Activated B cell treated with CpG ODN at 0.5 μM for 24 hours (primary cell): ENCODE measurements at regions not wholly inside any gene's neighbourhood (a gene's known extent, or its start where the extent isn't known, plus 50 kb on each side); places are given as distances from the start of the nearest gene placed in this dataset.

Experiments
- ATAC-seq: fragments of 200-7000 bp; cut with Tn5 transposase; one replicate; pipeline ENCODE4 v1.10.0; 2021; ENCODE audit warnings: low read depth, mild to moderate bottlenecking, moderate library complexity
- CTCF ChIA-PET: fragments of 350-600 bp; sonication (Branson Sonifier 250); formaldehyde crosslinking; loops from one replicate; lab custom pipeline; 2021; ENCODE audit warnings: antibody characterized with exemption; lab: Charles Lee
- POLR2A ChIA-PET: fragments of 350-600 bp; sonication (Branson Sonifier 250); formaldehyde crosslinking; loops from one replicate; lab custom pipeline; 2021; ENCODE audit warnings: antibody characterized with exemption; lab: Charles Lee
- DNase-seq: peaks from one replicate; pipeline ENCODE4 v3.0.0; 2022
- H3K27ac Mint-ChIP-seq: one replicate; pipeline ENCODE4 v1.8.0; 2020; ENCODE audit warnings: mixed read lengths
- H3K27me3 Mint-ChIP-seq: one replicate; pipeline ENCODE4 v1.8.0; 2021; ENCODE audit warnings: mixed read lengths
- H3K36me3 Mint-ChIP-seq: one replicate; pipeline ENCODE4 v1.8.0; 2021; ENCODE audit warnings: low read depth, mixed read lengths
- H3K4me1 Mint-ChIP-seq: one replicate; pipeline ENCODE4 v1.8.0; 2021; ENCODE audit warnings: mixed read lengths
- H3K4me3 Mint-ChIP-seq: one replicate; pipeline ENCODE4 v1.8.0; 2020; ENCODE audit warnings: mild to moderate bottlenecking, mixed read lengths
- H3K9me3 Mint-ChIP-seq: one replicate; pipeline ENCODE4 v1.8.0; 2020; ENCODE audit warnings: mixed read lengths
- intact Hi-C: fragments of 100-400 bp; cut with micrococcal nuclease; formaldehyde crosslinking; loops from one replicate; pipeline ENCODE4 v1.15.1; 2024
- TF ChIP-seq, protein P1 (sequence below): fragments of 200-600 bp; IDR thresholded peaks from one replicate; pipeline ENCODE4 v1.8.0; 2022; ENCODE audit warnings: antibody characterized with exemption, mild to moderate bottlenecking

DNA sequence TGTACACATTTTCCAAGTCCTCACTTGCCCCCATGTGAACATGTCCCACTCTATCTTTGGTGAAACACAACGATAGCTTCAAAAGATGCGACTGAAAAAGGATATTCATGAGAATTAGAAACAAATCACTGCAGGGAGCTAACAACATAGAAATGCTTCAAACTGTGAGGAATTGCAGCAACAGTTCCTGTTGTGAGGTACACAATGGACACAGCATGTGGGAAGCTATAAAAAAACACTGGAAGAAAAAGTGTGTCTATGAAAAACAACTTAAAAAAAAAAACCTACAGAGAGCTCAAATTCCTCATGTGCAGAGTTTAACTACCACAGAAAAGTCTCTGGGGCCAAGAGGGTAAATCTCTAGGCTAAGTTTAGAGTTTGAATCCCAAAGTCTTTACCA lies 51.6 kb upstream of the BLTP1 start:
- ChIA-PET POLR2A (no interaction called here), CTCF (no interaction called here)
- Mint-ChIP-seq H3K9me3 (no peaks in the 10 kb centered on the region), H3K4me3 (no peak overlapping the region), H3K27me3 (peaks cover 10% of the 10 kb centered on the region), H3K36me3 (no peaks in the 10 kb centered on the region), H3K27ac (no peak overlapping the region), H3K4me1 (no peaks in the 10 kb centered on the region)
- ATAC-seq (no peak), DNase-seq (no peak)
- intact Hi-C loops, result no loop called here
- TF ChIP-seq, protein P1, sequence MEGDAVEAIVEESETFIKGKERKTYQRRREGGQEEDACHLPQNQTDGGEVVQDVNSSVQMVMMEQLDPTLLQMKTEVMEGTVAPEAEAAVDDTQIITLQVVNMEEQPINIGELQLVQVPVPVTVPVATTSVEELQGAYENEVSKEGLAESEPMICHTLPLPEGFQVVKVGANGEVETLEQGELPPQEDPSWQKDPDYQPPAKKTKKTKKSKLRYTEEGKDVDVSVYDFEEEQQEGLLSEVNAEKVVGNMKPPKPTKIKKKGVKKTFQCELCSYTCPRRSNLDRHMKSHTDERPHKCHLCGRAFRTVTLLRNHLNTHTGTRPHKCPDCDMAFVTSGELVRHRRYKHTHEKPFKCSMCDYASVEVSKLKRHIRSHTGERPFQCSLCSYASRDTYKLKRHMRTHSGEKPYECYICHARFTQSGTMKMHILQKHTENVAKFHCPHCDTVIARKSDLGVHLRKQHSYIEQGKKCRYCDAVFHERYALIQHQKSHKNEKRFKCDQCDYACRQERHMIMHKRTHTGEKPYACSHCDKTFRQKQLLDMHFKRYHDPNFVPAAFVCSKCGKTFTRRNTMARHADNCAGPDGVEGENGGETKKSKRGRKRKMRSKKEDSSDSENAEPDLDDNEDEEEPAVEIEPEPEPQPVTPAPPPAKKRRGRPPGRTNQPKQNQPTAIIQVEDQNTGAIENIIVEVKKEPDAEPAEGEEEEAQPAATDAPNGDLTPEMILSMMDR, result no peak

DNA sequence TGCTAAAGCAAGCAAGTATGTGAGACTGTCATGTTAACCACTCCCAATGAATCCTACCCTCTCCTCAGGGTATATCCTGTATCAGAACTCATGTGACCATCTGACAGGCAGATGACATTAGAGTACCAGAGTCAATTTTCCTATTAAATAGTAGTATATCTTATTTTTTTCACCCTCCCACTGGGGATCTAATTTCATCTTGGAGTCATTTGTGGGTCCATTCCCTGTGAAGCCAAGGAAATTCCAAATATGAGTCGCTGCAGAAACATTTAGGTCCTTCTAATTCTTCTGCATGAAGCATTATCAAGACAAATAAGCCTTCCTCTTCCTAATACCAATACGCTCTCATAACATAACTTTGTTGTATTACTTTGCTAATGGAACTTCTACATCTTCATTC lies 52.2 kb upstream of the BLTP1 start:
- H3K4me3 Mint-ChIP-seq, result no peak overlapping the region
- ATAC-seq (no peak), DNase-seq (no peak)
- H3K4me1 Mint-ChIP-seq, result no peaks in the 10 kb centered on the region
- peaks cover 10% of the 10 kb centered on the region for H3K27me3 Mint-ChIP-seq
- H3K36me3 Mint-ChIP-seq, result no peaks in the 10 kb centered on the region
- ChIA-PET CTCF (no interaction called here), POLR2A (no interaction called here)
- no peak overlapping the region for H3K27ac Mint-ChIP-seq
- H3K9me3 Mint-ChIP-seq, result no peaks in the 10 kb centered on the region
- TF ChIP-seq, protein P1, result no peak
- intact Hi-C loops, result no loop called here

DNA sequence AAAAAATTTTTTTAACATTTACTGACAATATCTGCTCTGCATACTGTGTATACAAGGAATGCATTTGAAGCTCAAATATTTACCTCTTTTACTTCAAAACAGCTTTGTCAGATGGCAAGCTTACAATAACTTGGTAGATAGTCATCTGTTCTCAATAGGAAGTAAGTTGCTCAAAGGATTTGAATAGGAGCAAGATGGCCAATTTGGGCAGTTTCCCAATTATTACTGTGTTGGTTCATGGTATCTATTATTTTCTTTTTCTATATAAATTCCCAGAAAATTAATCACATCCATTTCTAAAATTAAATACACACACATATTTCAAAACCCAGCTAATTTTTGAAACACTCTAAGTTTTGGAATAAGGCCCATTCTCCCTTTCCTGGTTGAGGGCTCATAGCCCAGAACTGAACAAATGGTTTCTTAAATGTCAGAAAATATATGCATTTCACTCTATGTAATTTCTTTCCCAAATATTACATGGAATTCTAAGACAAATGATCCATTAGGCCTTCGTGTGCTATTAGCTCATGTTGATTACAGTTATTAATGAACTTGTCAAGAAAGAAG lies 60.2 kb upstream of the BLTP1 start:
- TF ChIP-seq, protein P1, result no peak
- no peaks in the 10 kb centered on the region for H3K4me1 Mint-ChIP-seq
- DNase-seq (no peak), ATAC-seq (no peak)
- H3K4me3 Mint-ChIP-seq, result no peak overlapping the region
- peaks cover 7% of the 10 kb centered on the region for H3K27me3 Mint-ChIP-seq
- no peaks in the 10 kb centered on the region for H3K9me3 Mint-ChIP-seq
- ChIA-PET POLR2A (no interaction called here), CTCF (no interaction called here)
- intact Hi-C loops, result no loop called here
- no peaks in the 10 kb centered on the region for H3K36me3 Mint-ChIP-seq
- H3K27ac Mint-ChIP-seq, result no peak overlapping the region

DNA sequence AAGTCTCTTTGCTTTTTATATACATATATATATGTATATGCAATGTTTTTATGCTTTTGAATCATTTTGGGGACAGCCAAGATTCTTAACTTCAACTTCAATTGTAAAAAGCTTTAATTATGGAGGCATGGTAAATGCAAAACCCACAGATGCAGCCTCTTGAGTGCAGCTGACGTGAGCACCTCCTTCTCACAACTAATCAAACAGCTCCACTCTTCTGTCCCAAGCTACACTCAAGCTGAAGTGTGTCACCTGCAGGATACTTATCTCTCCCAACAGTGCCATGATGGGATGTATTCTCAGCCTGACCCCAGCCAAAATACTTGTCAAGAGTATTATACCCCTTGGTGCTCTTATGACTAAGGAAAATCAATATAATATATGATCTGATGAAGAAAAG lies 60.7 kb upstream of the BLTP1 start:
- ChIA-PET POLR2A (no interaction called here), CTCF (no interaction called here)
- H3K4me1 Mint-ChIP-seq, result no peaks in the 10 kb centered on the region
- H3K27ac Mint-ChIP-seq, result no peak overlapping the region
- ATAC-seq, result no peak
- intact Hi-C loops, result no loop called here
- peaks cover 7% of the 10 kb centered on the region for H3K27me3 Mint-ChIP-seq
- H3K4me3 Mint-ChIP-seq, result no peak overlapping the region
- DNase-seq, result no peak
- TF ChIP-seq, protein P1, result no peak
- no peaks in the 10 kb centered on the region for H3K9me3 Mint-ChIP-seq
- H3K36me3 Mint-ChIP-seq, result no peaks in the 10 kb centered on the region

DNA sequence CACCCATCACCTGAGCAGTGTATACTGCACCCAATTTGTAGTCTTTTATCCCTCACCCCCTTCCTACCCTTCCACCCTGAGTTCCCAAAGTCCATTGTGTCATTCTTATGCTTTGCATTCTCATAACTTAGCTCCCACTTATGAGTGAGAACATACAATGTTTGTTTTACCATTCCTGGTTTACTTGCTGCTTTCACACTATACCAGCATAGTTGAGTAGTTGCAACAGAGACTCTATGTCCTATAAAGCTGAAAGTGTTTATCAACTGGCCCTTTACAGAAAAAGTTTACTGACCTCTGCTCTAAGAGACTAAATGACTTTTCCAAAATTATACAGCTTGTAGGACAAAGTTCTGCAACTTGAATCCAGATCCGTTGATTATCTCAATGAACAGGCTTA lies 61.1 kb upstream of the BLTP1 start:
- no peak overlapping the region for H3K27ac Mint-ChIP-seq
- DNase-seq, result no peak

More for the DNA sequence above, 61.1 kb upstream of the BLTP1 start:
- Mint-ChIP-seq H3K9me3 (no peaks in the 10 kb centered on the region), H3K27me3 (peaks cover 7% of the 10 kb centered on the region), H3K36me3 (no peaks in the 10 kb centered on the region), H3K4me1 (no peaks in the 10 kb centered on the region), H3K4me3 (no peak overlapping the region)
- ATAC-seq, result no peak
- POLR2A ChIA-PET, result no interaction called here
- TF ChIP-seq, protein P1, result no peak
- intact Hi-C loops, result no loop called here
- CTCF ChIA-PET, result no interaction called here
